PFSK-1 (cell line): ENCODE measurements at regions not wholly inside any gene's neighbourhood (a gene's known extent, or its start where the extent isn't known, plus 50 kb on each side); places are given as distances from the start of the nearest gene placed in this dataset.

Experiments
- POLR2AphosphoS5 ChIP-seq: IDR thresholded peaks from 2 replicates; pipeline ENCODE4 v1.6.1; 2012; ENCODE audit warnings: low read depth, mild to moderate bottlenecking, control low read depth, low read length, moderate library complexity
- TAF1 ChIP-seq: IDR thresholded peaks from 2 replicates; pipeline ENCODE4 v1.6.1; 2012; ENCODE audit warnings: low read length, control low read depth, borderline replicate concordance; ENCODE audit not compliant: insufficient read depth
- TF ChIP-seq, protein P1 (sequence below), 2 experiments: IDR thresholded peaks; 2 replicates each; pipeline versions ENCODE4 v1.6.1 to v1.8.0; 2011 to 2012; ENCODE audit warnings: low read depth in 2 of 2, low read length in 2 of 2, control low read depth in 1 of 2, inconsistent platforms in 1 of 2, mild to moderate bottlenecking in 1 of 2, moderate library complexity in 1 of 2; ENCODE audit not compliant: insufficient read depth in 1 of 2

DNA sequence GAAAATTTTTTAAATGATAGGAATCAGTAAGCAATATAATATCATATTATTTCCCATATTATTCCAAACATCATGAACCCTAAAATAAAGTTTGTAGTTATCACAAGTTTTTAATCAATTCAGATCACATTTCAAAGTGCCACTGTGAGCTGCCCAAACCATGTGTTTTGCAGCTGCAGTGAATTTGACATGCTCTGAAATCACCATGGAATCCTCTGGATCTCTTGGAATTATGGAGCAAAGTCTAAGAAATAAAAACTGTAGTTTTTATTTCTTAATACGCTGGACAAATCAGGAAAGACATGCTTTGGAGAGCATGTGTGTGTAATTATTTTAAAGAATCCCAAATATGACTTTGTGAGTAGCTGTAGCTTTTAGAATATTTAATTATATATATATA is 262.7 kb downstream of the ANKRD50 start:
- TF ChIP-seq POLR2AphosphoS5: no peak
- TF ChIP-seq TAF1: no peak
- TF ChIP-seq, protein P1, sequence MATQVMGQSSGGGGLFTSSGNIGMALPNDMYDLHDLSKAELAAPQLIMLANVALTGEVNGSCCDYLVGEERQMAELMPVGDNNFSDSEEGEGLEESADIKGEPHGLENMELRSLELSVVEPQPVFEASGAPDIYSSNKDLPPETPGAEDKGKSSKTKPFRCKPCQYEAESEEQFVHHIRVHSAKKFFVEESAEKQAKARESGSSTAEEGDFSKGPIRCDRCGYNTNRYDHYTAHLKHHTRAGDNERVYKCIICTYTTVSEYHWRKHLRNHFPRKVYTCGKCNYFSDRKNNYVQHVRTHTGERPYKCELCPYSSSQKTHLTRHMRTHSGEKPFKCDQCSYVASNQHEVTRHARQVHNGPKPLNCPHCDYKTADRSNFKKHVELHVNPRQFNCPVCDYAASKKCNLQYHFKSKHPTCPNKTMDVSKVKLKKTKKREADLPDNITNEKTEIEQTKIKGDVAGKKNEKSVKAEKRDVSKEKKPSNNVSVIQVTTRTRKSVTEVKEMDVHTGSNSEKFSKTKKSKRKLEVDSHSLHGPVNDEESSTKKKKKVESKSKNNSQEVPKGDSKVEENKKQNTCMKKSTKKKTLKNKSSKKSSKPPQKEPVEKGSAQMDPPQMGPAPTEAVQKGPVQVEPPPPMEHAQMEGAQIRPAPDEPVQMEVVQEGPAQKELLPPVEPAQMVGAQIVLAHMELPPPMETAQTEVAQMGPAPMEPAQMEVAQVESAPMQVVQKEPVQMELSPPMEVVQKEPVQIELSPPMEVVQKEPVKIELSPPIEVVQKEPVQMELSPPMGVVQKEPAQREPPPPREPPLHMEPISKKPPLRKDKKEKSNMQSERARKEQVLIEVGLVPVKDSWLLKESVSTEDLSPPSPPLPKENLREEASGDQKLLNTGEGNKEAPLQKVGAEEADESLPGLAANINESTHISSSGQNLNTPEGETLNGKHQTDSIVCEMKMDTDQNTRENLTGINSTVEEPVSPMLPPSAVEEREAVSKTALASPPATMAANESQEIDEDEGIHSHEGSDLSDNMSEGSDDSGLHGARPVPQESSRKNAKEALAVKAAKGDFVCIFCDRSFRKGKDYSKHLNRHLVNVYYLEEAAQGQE (IDR thresholded peaks at IDR 0.05; ENCODE audit: insufficient read depth in 1 of 2, low read depth in 2 of 2, low read length in 2 of 2): no peak
